HUES64 (cell line): ENCODE measurements at regions not wholly inside any gene's neighbourhood (a gene's known extent, or its start where the extent isn't known, plus 50 kb on each side); places are given as distances from the start of the nearest gene placed in this dataset.
A peak's percentile ranks its signal among the peaks of the same experiment; 100 is the strongest.

Experiments used
- H3K27ac ChIP-seq: 2 replicates; pipeline ENCODE4 v1.7.0; 2013; ENCODE audit warnings: low read depth, low read length, inconsistent platforms
- H3K27me3 ChIP-seq: 2 replicates; pipeline ENCODE4 v1.6.1; 2013; ENCODE audit warnings: mild to moderate bottlenecking, low read length; ENCODE audit not compliant: insufficient read depth
- H3K36me3 ChIP-seq: 2 replicates; pipeline ENCODE4 v1.6.1; 2013; ENCODE audit warnings: mild to moderate bottlenecking, low read length; ENCODE audit not compliant: insufficient read depth
- H3K4me1 ChIP-seq: 2 replicates; pipeline ENCODE4 v1.6.1; 2013; ENCODE audit warnings: mild to moderate bottlenecking, low read length, moderate library complexity; ENCODE audit not compliant: insufficient read depth
- H3K4me3 ChIP-seq: 2 replicates; pipeline ENCODE4 v1.5.1; 2013; ENCODE audit warnings: mild to moderate bottlenecking, low read length, moderate library complexity
- H3K9ac ChIP-seq: 2 replicates; pipeline ENCODE4 v1.6.1; 2013; ENCODE audit warnings: mild to moderate bottlenecking, low read depth, low read length
- H3K9me3 ChIP-seq: 2 replicates; pipeline ENCODE4 v1.6.1; 2013; ENCODE audit warnings: low read depth, low read length; ENCODE audit not compliant: insufficient read depth
- WGBS: fragments of 150-250, 120-280 bp; methylation state at CpG from one replicate; pipeline ENCODE4 v1.1.7; 2013; ENCODE audit warnings: missing lambda C conversion rate; 5-methylcytosine and 5-hydroxymethylcytosine counted together

GRCh38 chr10:58970160-58970915 is 206.1 kb upstream of the PHYHIPL start:
- Histone ChIP-seq H3K4me1 (peaks cover 41% of the 10 kb centered on the region), H3K36me3 (no peaks in the 10 kb centered on the region), H3K9ac (no peak overlapping the region), H3K27me3 (peaks cover 35% of the 10 kb centered on the region), H3K27ac (no peak overlapping the region), H3K9me3 (no peaks in the 10 kb centered on the region), H3K4me3 (no peak overlapping the region)
- WGBS: 98% methylated on average over 2 of the region's 2 CpGs

- Histone ChIP-seq H3K27me3 (peaks cover 26% of the 10 kb centered on the region), H3K9me3 (no peaks in the 10 kb centered on the region), H3K27ac (no peak overlapping the region), H3K4me1 (peaks cover 35% of the 10 kb centered on the region), H3K9ac (no peak overlapping the region), H3K4me3 (no peak overlapping the region), H3K36me3 (no peaks in the 10 kb centered on the region)
These were observed 205.2 kb upstream of the PHYHIPL start for GRCh38 chr10:58971211-58971610.

GRCh38 chr10:58971796-58972491 is 204.5 kb upstream of the PHYHIPL start:
- 90% methylated on average over 2 of the region's 2 CpGs for WGBS
- peaks cover 19% of the 10 kb centered on the region; the same call in 1 of the 2 replicates for H3K27me3 ChIP-seq

GRCh38 chr10:58972576-58973234 is 203.7 kb upstream of the PHYHIPL start:
- Histone ChIP-seq H3K4me3 (no peak overlapping the region), H3K27me3 (peaks cover 16% of the 10 kb centered on the region; the same call in 1 of the 2 replicates), H3K36me3 (no peaks in the 10 kb centered on the region), H3K27ac (no peak overlapping the region), H3K9ac (no peak overlapping the region), H3K9me3 (no peaks in the 10 kb centered on the region), H3K4me1 (peaks cover 23% of the 10 kb centered on the region)
- 66% methylated on average over 2 of the region's 2 CpGs for WGBS

More at GRCh38 chr10:58971796-58972491, 204.5 kb upstream of the PHYHIPL start:
- Histone ChIP-seq H3K36me3 (no peaks in the 10 kb centered on the region), H3K4me3 (no peak overlapping the region), H3K9ac (no peak overlapping the region), H3K27ac (no peak overlapping the region), H3K4me1 (peaks cover 28% of the 10 kb centered on the region), H3K9me3 (no peaks in the 10 kb centered on the region)

GRCh38 chr10:58973235-58973595 is 203.2 kb upstream of the PHYHIPL start:
- no peaks in the 10 kb centered on the region for H3K36me3 ChIP-seq
- no peak overlapping the region for H3K4me3 ChIP-seq
- 93% methylated on average over 2 of the region's 2 CpGs for WGBS
- no peak overlapping the region for H3K27ac ChIP-seq
- peaks cover 18% of the 10 kb centered on the region for H3K4me1 ChIP-seq
- no peaks in the 10 kb centered on the region for H3K9me3 ChIP-seq
- peaks cover 13% of the 10 kb centered on the region; the same call in 1 of the 2 replicates for H3K27me3 ChIP-seq
- no peak overlapping the region for H3K9ac ChIP-seq

GRCh38 chr10:58976254-58976653 is 200.2 kb upstream of the PHYHIPL start:
- Histone ChIP-seq H3K9ac (no peak overlapping the region), H3K9me3 (no peaks in the 10 kb centered on the region), H3K27me3 (no peaks in the 10 kb centered on the region), H3K4me3 (no peak overlapping the region), H3K36me3 (no peaks in the 10 kb centered on the region), H3K27ac (no peak overlapping the region), H3K4me1 (peaks cover 20% of the 10 kb centered on the region)
- 96% methylated on average over 1 of the region's 1 CpG for WGBS

DNA sequence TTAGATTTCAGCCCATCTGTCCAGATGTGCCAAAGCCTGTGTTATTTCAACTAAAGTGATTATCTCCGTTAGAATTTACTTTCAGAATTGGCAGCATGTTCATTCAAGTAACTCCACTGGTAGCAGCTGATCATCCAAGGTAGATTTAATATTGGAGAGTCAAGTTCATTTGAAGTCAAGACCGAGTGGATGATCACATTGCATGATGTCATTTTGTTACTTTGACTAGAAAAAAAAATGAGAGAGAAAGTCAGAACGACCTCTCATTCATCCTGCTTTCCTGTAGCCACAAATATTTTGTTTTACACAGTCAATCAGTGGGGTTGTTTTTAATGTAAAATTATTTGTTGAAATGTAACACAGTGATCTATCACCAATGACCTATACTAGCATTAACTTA is 196.7 kb upstream of the PHYHIPL start:
- no peaks in the 10 kb centered on the region for H3K27me3 ChIP-seq
- H3K4me3 ChIP-seq: no peak overlapping the region
- WGBS: 91% methylated on average over 3 of the region's 3 CpGs
- no peak overlapping the region for H3K27ac ChIP-seq
- no peaks in the 10 kb centered on the region for H3K9me3 ChIP-seq
- H3K4me1 ChIP-seq: peaks cover 30% of the 10 kb centered on the region
- no peak overlapping the region for H3K9ac ChIP-seq
- no peaks in the 10 kb centered on the region for H3K36me3 ChIP-seq

DNA sequence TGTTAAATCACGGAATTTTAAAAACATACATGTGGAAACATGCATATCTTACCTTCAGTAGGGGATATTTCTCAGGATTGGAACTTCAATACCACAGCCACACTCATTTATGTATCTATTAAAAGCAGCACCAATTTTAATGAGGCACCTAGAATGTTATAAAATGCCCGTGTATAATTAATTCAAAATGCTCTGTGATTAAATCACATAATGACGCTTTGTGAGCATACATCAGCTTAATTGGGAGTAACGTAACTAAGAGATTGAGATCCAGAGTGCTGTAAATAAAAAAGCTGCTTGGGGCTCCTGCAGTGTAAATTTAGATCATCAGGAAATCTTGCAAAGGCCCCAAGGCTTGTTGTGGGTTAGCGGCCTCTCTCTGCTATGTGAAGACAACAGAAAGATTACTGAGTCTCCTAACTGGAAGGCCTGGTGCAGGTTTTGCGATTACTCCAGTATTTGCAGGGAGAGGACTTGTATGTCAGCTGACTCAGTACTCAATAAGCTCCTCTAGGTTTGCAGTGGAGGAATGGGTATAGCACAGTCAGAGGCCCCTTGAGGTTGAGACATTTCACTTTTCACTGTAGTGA is 195.5 kb upstream of the PHYHIPL start:
- WGBS: 92% methylated on average over 6 of the region's 6 CpGs
- H3K27ac ChIP-seq: no peak overlapping the region
- H3K36me3 ChIP-seq: no peaks in the 10 kb centered on the region
- H3K4me1 ChIP-seq: peaks cover 27% of the 10 kb centered on the region
- no peak overlapping the region for H3K9ac ChIP-seq
- H3K9me3 ChIP-seq: no peaks in the 10 kb centered on the region
- H3K27me3 ChIP-seq: no peaks in the 10 kb centered on the region
- H3K4me3 ChIP-seq: no peak overlapping the region

- Histone ChIP-seq H3K9me3 (no peaks in the 10 kb centered on the region), H3K27ac (peak overlapping the region; percentile 42; the same call in 1 of the 2 replicates), H3K27me3 (no peaks in the 10 kb centered on the region), H3K36me3 (no peaks in the 10 kb centered on the region), H3K9ac (no peak overlapping the region), H3K4me3 (no peak overlapping the region), H3K4me1 (peaks cover 33% of the 10 kb centered on the region)
- 26% methylated on average over 5 of the region's 6 CpGs for WGBS
These were observed 194.6 kb upstream of the PHYHIPL start for GRCh38 chr10:58981846-58982245.

DNA sequence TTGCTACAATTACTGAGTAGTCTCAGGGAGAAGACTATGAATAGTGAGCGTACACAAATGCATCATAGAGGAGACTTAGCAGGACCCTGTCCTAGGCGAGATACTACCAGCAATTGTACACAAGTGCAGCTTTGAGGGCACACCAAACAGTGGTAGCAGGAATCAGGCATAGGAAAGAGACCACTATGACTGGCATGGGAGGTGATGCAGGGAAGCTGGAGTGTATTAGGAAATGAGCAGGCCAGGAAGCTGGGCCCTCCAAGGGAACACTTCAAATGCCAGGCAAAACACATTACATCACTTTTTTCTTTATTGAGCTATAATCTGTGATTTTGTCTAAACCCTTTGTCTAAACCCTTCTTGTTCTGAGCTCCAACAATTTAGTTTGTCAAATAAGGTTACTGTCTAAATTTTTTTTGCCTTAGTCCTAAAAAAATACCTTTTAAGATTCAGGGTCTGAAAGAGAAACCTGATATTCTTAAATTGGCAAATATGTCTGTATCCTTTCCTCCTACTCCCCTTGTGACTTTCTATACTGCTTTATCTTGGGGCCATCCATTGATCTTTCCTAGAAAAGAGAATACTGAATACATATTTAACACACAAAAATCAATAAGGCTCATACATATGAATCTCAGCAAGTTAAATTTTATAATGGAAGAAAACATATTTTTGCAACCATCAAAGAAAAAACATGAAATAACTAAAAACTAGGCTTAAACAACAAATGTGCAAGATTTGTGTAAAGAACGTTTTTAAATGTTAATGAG is 193.8 kb upstream of the PHYHIPL start:
- H3K27me3 ChIP-seq: no peaks in the 10 kb centered on the region
- no peaks in the 10 kb centered on the region for H3K36me3 ChIP-seq
- no peak overlapping the region for H3K9ac ChIP-seq
- peaks cover 33% of the 10 kb centered on the region for H3K4me1 ChIP-seq
- H3K4me3 ChIP-seq: no peak overlapping the region
- no peaks in the 10 kb centered on the region for H3K9me3 ChIP-seq
- WGBS: 92% methylated on average over 2 of the region's 3 CpGs
- peak overlapping the region; percentile 42; the same call in 1 of the 2 replicates for H3K27ac ChIP-seq
